Islet of Langerhans (tissue), 1 donor: ENCODE measurements at regions not wholly inside any gene's neighbourhood (a gene's known extent, or its start where the extent isn't known, plus 50 kb on each side); places are given as distances from the start of the nearest gene placed in this dataset.
"Not testable (repeated sequence)": the region's sequence is repeated elsewhere in the genome, so short reads cannot be mapped to it uniquely, and the experiment has no call there.

Experiments used
- FAIRE-seq: peaks from one replicate; lab custom pipeline; 2011; peaks lifted over from hg19 to GRCh38; lab: Jason Lieb, UNC

DNA sequence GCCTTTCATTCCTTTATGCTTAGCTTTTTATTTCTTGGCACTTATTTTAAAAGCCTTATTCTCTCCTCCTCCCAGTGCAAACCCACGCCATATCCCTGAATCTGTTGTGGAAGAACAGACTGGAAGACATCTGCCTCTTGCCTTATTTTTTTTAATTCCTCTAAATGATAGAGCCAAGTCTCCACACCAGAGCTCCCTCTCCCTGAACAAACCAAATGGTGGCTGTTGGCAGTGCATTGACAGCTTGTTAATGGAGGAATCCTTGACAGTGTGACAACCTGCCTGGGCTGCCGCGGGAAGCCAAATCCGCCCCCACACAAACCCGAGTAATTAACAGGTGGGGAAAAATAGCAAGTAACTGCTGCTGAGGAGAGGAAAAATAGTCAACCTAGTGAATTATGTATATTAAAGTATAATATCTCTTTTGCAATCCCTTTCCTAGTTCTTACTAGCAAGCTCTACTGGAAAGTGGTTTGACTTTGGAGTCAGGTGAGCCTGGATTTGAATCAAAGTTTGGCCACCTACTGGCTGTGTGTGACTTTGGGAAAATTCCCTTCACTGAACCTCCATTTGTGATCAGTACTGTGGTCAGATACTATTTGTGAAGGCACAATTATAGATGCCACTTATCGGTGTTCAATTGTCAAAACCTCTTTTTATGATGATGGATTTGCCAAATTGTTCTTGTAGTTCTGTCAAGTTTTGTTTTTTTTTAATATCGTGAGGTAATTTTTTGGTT, 589.6 kb downstream of the PDCD6IP start:
- FAIRE-seq = no peak

DNA sequence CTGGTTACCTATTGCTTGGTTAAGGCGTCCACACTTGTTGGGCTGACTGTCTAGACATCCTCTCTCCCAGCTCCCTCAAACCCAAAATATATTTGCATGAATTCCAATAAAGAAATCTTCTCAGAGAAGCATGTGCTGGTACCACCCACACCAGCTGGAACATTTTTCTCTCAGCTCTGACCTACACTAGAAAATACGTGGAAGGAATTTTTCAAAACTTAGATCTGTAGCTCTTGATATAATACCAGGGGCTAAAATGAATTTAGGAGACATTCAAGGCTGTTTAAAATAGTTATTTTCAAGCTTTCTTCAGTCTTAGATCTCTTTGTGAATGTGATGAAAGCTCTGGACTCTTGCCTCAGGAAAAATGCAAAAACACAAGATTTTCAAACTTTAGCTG, 590.4 kb downstream of the PDCD6IP start:
- no peak for FAIRE-seq

DNA sequence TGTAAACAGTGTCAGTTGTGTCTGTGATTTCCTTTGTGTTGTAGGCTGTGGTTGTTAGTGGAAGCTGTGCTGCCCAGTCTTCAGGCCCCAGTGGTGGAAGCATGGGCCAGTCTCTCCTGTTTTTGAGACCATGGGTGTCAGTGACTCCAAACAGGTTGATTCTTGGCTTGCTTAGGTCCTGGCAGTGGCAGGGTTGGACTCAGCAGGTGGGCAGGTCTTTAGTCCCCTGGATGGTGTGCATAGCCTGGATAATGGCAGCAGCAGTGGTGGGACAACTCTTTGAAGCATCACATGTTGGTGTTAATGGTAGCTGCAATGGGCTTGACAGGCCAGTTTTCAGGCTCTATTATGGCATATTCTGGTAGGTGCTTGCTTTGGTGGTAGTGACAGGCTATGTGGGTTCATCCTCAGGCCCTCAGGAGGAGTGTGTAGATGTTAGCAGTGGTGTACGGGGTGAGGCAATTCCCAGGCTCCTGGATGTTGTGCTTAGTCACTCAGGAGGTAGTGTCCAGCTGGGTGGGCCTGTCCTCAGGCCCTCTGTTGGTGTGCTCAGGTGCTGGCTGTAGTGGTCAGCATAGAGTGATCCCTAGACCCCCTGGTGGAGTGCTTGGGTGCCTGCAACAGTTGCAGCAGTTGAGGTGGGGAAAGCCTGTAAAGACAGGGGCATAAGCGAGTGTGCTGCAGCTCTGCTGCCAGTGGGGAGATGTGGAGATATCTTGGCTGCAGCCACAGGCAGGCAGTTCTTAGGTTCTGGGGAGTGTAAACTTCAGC, 596.7 kb downstream of the PDCD6IP start:
- FAIRE-seq = no peak

GRCh38 chr3:34396288-34396687, 597.9 kb downstream of the PDCD6IP start:
- FAIRE-seq = no peak

GRCh38 chr3:34396956-34397355, 598.5 kb downstream of the PDCD6IP start:
- FAIRE-seq = no peak

- FAIRE-seq = no peak
These were observed 601.0 kb downstream of the PDCD6IP start for GRCh38 chr3:34399401-34399800.

- no peak for FAIRE-seq
These were observed 606.7 kb downstream of the PDCD6IP start for GRCh38 chr3:34405159-34405558.

GRCh38 chr3:34407281-34407680, 608.9 kb downstream of the PDCD6IP start:
- no peak for FAIRE-seq

- FAIRE-seq = no peak
These were observed 609.7 kb downstream of the PDCD6IP start for GRCh38 chr3:34408088-34408487.

DNA sequence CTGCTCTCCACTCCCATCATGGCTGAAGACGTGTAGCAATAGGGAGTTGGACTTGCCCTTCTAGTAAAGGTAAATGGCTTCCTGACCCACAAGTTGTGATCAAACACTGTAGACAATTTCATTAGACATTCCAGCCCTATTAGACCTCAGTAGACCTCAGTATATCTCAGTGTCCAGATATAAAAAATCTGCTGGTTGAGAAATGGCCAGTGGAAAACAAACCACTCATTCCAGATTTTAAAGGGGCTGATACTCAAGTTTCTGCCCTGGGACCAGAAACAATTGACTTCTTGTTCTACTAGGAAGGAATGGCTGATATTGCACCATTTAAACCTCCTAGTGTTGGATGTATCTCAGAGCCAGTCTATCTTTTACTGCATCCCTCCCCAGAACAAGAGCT, 613.2 kb downstream of the PDCD6IP start:
- no peak for FAIRE-seq

DNA sequence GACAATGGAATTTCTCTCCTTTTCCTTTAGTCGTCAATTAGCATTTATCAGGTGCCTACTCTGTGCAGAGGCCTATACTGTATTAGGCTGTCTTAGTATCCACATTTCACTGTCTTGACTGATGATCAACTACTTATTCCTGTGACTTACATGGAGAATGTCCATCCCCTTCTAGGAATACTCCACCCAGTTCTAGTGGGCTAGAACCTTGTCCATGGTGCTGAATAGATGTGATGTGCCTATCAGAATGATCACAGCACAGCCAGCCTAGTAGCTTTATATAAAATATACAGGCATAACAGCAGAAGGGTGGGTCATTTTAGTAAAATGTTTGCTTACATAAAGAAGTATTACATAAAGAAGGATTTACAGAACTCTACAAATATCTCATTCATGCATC, 621.4 kb downstream of the PDCD6IP start:
- no peak for FAIRE-seq

- no peak for FAIRE-seq
These were observed 623.3 kb downstream of the PDCD6IP start for GRCh38 chr3:34421762-34422161.

GRCh38 chr3:34439796-34440195, 641.4 kb downstream of the PDCD6IP start:
- FAIRE-seq = no peak

DNA sequence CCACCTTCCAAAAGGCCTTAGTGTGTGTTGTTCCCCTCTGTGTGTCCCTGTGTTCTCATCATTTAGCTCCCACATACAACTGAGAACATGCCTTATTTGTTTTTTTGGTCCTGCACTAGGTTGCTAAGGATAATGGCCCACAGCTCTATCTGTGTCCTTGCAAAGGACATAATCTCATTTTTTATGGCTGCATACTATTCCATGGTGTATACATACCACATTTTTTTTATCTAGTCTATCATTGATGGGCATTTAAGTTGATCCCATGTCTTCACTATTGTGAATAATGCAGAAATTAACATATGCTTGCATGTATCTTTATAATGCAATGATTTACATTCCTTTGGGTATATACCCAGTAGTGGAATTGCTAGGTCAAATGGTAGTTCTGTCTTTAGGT, 645.7 kb downstream of the PDCD6IP start:
- no peak for FAIRE-seq

- FAIRE-seq = no peak
These were observed 650.9 kb downstream of the PDCD6IP start for GRCh38 chr3:34449305-34449704.

- no peak for FAIRE-seq
These were observed 665.0 kb downstream of the PDCD6IP start for GRCh38 chr3:34463414-34463813.

DNA sequence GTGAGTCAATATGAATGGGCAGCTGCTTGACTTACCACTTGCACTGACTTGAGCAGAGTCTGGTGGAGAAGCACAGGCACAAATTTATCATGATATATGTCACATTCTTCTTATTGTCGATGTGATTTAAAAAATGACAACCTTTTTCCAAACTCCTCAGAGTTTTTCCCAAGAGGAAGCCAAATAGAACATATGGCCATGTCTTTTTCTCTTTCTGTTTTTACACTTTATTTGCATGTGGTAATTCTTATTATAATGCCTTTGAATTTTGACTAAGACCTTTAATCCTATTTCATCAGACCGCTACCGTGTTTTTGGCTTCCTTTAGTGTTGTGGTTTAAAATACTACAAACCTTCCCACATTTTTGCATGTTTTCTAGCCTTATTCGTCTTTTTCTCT, 666.2 kb downstream of the PDCD6IP start:
- no peak for FAIRE-seq

- no peak for FAIRE-seq
These were observed 677.4 kb downstream of the PDCD6IP start for GRCh38 chr3:34475851-34476250.

DNA sequence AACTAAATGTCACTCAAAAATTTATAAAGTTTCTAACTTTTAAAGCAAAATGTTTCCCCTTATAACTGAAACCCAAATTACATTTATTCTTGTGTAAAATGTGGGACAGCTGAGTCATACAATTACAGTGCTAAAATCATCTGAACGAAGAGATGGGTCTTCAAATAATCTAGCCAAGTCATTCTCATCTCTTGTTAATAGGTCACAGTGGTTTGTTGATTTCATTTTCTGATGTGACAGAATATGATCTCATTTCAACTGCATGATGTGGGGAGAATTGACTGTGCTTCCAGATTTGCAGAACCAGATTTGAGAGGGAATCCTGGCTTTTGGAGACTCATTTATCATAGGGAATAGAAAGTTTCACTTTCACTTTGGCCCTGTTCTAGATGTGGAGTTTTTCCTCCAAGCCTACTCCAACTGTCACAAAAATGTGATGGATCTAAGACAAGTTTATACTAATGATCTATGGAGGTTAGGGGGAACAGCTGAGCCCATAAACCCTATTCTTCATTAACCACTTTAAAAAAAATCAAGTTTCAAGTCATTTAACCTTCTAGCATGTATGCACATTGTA, 685.0 kb downstream of the PDCD6IP start:
- no peak for FAIRE-seq

DNA sequence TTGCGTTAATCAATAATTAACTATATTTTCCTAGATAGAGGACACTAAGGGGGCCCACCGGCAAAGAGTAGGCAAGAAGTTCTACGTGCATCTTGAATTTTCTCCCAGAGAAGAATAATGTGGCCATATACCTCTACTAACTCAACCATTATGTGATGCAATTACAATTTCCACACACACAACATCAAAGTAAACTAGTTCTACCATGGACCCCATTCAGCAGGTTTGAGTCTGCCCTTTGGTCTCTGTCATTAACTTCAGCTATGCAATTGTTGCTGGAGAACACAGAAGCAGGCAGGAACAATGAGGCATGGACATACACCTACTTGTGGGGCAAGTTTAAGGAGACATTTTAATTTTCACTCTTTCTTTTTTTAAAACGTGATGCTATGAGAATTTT, 705.9 kb downstream of the PDCD6IP start:
- no peak for FAIRE-seq

GRCh38 chr3:34504775-34505174, 706.3 kb downstream of the PDCD6IP start:
- no peak for FAIRE-seq

- no peak for FAIRE-seq
These were observed 710.3 kb downstream of the PDCD6IP start for GRCh38 chr3:34508732-34509131.

DNA sequence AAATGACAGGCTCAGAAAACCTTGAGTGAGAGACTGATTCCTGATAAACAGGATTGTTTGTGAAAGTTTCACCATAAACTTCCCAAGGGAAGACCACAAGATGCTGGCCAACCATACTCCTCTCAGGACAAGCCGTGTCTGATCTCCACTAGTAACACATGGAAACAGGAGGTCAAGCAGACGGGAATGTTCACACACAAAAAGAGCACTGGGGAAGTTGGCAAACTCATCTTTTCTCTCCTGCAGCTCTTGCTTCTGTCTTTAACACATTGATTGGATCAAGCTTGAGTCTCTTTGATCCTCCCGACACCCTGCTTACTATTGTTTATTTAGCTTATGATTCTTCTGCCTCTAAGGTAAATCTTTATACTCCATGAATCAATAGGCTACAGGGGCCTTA, 713.5 kb downstream of the PDCD6IP start:
- FAIRE-seq = no peak

DNA sequence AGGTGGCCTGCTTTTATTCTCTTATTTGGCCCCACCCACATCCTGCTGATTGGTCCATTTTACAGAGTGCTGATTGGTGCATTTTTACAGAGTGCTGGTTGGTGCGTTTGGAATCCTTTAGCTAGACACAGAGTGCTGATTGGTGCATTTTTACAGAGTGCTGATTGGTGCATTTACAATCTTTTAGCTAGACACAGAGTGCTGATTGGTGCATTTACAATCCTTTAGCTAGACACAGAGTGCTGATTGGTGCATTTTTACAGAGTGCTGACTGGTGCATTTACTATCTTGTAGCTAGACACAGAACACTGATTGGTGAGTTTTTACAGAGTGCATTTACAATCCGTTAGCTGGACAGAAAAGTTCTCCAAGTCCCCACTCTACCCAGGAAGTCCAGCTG, 720.6 kb downstream of the PDCD6IP start:
- FAIRE-seq = not testable (repeated sequence)
